ENCODE measurements at regions not wholly inside any gene's neighbourhood (a gene's known extent, or its start where the extent isn't known, plus 50 kb on each side); places are given as distances from the start of the nearest gene placed in this dataset.

DNA sequence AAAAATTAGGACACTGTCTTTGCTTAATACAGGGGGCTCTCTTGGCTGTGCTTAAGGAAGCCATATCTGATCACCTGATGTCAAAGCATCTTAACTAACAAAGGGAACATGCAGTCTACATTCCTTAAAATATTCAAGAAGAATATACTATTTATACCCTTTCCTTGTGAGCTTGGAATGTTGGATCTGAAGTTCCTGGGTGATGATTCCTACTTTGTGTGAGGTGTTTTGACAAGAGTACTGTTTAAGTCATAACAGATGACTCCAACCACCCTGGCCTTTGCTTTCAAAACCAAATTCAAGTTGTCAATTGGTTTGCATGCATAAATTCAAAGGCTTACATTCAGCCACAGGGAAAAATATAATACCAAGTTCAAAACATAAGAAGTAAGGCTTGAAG is 862.7 kb upstream of the SEMA6D start:
- TF ChIP-seq, protein P1, sequence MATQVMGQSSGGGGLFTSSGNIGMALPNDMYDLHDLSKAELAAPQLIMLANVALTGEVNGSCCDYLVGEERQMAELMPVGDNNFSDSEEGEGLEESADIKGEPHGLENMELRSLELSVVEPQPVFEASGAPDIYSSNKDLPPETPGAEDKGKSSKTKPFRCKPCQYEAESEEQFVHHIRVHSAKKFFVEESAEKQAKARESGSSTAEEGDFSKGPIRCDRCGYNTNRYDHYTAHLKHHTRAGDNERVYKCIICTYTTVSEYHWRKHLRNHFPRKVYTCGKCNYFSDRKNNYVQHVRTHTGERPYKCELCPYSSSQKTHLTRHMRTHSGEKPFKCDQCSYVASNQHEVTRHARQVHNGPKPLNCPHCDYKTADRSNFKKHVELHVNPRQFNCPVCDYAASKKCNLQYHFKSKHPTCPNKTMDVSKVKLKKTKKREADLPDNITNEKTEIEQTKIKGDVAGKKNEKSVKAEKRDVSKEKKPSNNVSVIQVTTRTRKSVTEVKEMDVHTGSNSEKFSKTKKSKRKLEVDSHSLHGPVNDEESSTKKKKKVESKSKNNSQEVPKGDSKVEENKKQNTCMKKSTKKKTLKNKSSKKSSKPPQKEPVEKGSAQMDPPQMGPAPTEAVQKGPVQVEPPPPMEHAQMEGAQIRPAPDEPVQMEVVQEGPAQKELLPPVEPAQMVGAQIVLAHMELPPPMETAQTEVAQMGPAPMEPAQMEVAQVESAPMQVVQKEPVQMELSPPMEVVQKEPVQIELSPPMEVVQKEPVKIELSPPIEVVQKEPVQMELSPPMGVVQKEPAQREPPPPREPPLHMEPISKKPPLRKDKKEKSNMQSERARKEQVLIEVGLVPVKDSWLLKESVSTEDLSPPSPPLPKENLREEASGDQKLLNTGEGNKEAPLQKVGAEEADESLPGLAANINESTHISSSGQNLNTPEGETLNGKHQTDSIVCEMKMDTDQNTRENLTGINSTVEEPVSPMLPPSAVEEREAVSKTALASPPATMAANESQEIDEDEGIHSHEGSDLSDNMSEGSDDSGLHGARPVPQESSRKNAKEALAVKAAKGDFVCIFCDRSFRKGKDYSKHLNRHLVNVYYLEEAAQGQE (IDR thresholded peaks at IDR 0.05; ENCODE audit: low read depth), result no peak
- TF ChIP-seq TAF1 (IDR thresholded peaks at IDR 0.05; ENCODE audit: low read depth), result no peak
- TF ChIP-seq EP300 (IDR thresholded peaks at IDR 0.05; ENCODE audit: borderline replicate concordance), result no peak
- TF ChIP-seq TCF12 (IDR thresholded peaks at IDR 0.05; ENCODE audit: low read depth), result no peak
- no peak for TF ChIP-seq ZBTB7A (IDR thresholded peaks at IDR 0.05; ENCODE audit: low read depth)
- TF ChIP-seq, protein P2, sequence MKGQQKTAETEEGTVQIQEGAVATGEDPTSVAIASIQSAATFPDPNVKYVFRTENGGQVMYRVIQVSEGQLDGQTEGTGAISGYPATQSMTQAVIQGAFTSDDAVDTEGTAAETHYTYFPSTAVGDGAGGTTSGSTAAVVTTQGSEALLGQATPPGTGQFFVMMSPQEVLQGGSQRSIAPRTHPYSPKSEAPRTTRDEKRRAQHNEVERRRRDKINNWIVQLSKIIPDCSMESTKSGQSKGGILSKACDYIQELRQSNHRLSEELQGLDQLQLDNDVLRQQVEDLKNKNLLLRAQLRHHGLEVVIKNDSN (IDR thresholded peaks at IDR 0.05), result no peak
- no peak for TF ChIP-seq EGR1 (IDR thresholded peaks at IDR 0.05)
- TF ChIP-seq RAD21 (IDR thresholded peaks at IDR 0.05; ENCODE audit: low read depth), result no peak
- no peak for TF ChIP-seq CEBPB (IDR thresholded peaks at IDR 0.05)
- no peak for TF ChIP-seq YY1 (IDR thresholded peaks at IDR 0.05; ENCODE audit: low read depth)
